Cardiac fibroblast (primary cell): ENCODE measurements at regions not wholly inside any gene's neighbourhood (a gene's known extent, or its start where the extent isn't known, plus 50 kb on each side); places are given as distances from the start of the nearest gene placed in this dataset.
A peak's percentile ranks its signal among the peaks of the same experiment; 100 is the strongest.

ENCODE experiments used
- DNase-seq, 2 donors: peaks; one replicate each; pipeline versions ENCODE4 v3.0.0 to v3.0.0-alpha.2; 2010; ENCODE audit warnings: low read depth in 2 of 2
- H3K4me3 ChIP-seq, 2 donors: replicated peaks in 1 of 2; 1 replicate in 1 of 2; 2 replicates in 1 of 2; pipeline ENCODE4 v1.5.1; 2011; ENCODE audit warnings: low read depth in 2 of 2, low read length in 2 of 2, mild to moderate bottlenecking in 2 of 2, moderate library complexity in 1 of 2
- TF ChIP-seq, protein P1 (sequence below): IDR thresholded peaks from one replicate; pipeline ENCODE4 v1.5.1; 2011; ENCODE audit warnings: low read depth, mild to moderate bottlenecking, low read length, inconsistent platforms

DNA sequence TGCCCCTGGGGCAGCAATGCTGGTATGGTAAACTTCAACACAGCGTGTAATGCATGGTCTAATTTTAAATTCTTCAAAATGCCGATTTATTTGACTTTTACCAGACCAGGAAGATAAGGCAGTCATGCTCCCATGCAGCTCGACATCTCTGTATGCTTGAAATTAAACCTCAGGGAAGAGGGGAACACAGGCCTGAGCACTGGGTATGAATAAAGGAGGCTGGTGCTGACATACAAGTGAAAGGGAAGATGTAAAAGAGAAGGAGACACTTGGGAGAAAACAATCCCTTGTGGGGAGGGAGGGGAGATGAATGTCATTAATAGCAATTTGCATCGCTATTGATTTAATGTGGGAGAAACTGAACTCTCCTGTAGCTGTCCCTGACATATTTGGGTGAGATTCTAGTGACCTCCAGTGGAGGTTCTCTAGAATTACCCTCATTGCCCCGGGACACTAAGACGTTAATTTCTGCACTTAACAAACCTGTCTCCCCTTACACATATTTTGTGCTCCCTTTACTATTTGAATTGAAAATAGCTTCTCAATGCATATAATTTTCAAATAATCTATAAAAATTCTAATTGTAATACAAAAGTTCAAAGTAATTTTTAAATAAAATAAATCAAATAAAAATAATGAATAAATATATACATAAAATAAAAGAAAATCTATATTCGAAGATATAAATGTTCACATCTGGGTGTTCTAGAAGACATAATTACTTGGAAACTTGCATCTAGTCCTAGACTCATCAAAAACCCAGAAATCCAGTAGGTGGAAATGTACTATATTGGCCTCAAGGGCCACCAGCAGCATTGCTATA lies 283.1 kb downstream of the LMX1A start:
- peak; percentile 73 to 76 for DNase-seq
- TF ChIP-seq, protein P1, sequence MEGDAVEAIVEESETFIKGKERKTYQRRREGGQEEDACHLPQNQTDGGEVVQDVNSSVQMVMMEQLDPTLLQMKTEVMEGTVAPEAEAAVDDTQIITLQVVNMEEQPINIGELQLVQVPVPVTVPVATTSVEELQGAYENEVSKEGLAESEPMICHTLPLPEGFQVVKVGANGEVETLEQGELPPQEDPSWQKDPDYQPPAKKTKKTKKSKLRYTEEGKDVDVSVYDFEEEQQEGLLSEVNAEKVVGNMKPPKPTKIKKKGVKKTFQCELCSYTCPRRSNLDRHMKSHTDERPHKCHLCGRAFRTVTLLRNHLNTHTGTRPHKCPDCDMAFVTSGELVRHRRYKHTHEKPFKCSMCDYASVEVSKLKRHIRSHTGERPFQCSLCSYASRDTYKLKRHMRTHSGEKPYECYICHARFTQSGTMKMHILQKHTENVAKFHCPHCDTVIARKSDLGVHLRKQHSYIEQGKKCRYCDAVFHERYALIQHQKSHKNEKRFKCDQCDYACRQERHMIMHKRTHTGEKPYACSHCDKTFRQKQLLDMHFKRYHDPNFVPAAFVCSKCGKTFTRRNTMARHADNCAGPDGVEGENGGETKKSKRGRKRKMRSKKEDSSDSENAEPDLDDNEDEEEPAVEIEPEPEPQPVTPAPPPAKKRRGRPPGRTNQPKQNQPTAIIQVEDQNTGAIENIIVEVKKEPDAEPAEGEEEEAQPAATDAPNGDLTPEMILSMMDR = peak; percentile 74
- no peak overlapping the region for H3K4me3 ChIP-seq

DNA sequence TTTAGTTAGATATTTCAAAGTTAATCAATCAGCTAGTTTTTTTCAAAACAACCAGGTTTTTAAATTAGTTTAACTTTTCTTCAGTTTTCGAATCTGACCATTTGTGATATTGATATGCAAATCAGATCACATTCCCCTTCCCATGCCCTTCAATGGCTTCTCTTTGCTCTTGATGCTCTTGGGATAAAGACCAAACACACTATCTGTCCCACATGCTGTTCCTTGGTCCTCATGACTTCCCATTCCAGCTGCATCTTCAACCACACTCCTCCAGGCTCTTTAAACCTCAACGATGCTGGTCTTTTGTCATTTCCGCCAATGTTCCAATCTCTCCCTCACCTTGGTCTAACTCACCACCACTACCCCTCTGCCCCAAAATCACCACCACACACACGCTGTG lies 285.8 kb downstream of the LMX1A start:
- TF ChIP-seq, protein P1 = no peak
- no peak for DNase-seq

DNA sequence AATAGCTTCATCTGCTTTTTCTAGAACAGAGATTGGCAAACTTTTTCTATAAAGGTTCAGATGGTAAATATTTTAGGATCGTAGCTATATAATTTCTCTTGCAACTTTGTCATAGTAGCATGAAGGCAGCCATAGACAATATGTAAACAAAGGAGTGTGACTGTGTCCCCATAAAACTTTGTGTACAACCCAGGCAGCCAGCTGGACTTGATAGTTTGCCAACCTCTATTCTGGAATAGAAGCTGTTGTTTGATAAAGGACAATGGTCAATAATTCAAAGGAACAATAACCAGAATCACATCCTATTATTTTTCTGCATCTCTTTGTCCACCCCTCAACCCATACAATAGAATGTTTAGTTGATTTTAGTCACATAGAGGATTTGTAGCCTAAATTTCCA lies 286.7 kb downstream of the LMX1A start:
- H3K4me3 ChIP-seq = no peak overlapping the region
- TF ChIP-seq, protein P1 = no peak
- DNase-seq = no peak

More for the DNA sequence above, 285.8 kb downstream of the LMX1A start:
- no peak overlapping the region for H3K4me3 ChIP-seq

DNA sequence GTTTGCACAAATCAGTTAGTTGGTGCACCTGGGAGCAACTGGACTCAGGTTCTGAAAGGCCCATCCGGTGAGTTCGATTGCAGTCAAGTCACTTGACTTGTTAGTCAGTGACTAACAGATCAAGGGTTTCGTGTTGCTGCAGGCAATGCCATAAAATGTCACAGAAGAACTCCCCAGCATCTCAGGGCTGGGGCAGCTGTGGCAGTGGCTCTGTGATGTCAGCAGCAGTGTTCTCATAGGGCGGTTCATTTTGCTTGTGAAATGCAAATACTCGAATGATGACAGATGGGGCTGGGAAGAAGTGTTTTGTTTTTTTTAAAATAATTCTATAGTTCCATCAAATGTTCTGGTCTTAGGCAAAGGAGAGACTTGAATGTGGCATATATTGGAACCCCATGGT lies 287.8 kb downstream of the LMX1A start:
- no peak for DNase-seq

DNA sequence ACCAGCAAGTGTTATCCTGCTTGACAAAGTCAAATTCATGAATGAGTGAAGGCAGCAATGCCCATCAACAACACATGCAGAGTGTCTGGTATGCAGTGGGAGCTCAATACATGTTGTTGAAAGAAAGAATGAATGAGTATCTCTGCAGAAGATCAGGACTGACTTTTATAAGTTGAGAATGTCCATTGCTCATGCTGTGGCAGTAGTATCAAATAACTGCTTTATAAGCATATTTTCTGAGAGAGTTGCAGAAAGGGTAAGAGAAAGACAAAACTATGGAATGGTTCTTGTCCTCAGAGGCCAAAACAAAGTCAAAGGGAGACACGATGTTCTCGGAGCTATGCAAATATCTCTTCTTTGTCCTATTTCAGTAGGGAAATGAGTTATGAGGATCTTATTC lies 288.7 kb downstream of the LMX1A start:
- DNase-seq = no peak
- no peak overlapping the region for H3K4me3 ChIP-seq
- TF ChIP-seq, protein P1 = no peak

More for the DNA sequence above, 287.8 kb downstream of the LMX1A start:
- TF ChIP-seq, protein P1 = no peak
- H3K4me3 ChIP-seq = no peak overlapping the region

DNA sequence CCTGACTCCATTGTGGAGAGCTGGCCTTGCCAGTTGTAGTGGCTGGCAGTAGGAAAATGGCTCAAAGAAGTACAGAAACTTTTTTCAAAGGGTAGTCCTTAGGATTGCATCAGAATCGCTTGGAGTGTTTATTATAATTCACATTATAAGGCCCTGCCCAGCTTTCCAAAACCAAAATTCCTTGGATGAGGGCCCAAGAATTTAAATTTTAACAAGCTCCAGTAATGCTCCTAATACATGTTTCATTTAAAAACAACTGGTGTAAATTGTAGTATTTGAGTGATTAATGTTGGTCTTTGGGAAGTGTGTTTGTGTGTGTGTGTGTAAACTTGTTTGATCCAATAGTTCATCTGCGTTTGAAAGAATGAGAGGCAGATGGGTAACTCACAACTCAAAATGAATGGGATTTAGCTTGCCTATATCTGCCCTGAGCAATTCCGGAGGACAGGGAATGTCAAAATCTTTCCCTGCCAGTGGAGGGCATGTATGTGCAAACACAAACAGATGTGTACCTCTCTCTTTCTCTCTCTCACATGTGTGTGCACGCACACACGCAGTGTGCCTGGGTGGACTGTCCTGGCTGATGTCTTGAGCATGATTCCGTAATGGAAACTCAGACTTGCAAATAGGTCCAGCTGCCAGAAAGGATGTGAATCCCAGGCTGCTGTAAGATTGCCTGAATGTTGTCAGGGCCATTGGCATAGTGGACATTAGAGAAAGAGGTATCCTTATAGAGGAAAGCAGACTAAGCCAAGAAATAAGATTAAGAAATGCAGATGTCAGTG lies 293.1 kb downstream of the LMX1A start:
- no peak overlapping the region for H3K4me3 ChIP-seq
- TF ChIP-seq, protein P1 = no peak
- DNase-seq = no peak
